SK-N-SH treated with all-trans-retinoic acid at 6 μM for 48 hours (cell line): ENCODE measurements at regions not wholly inside any gene's neighbourhood (a gene's known extent, or its start where the extent isn't known, plus 50 kb on each side); places are given as distances from the start of the nearest gene placed in this dataset.

ENCODE experiments used
- CREB5 ChIP-seq: fragments of 250-450 bp; sonication (Bioruptor Pico); IDR thresholded peaks from 2 replicates; pipeline ENCODE4 v1.5.1; 2020; ENCODE audit warnings: low read depth, mild to moderate bottlenecking, moderate library complexity
- GLIS3 ChIP-seq: fragments of 250-450 bp; sonication (Bioruptor Pico); IDR thresholded peaks from 2 replicates; pipeline ENCODE4 v1.5.0; 2020; ENCODE audit warnings: mild to moderate bottlenecking, moderate library complexity
- PPARA ChIP-seq: fragments of 250-450 bp; sonication (Bioruptor Pico); IDR thresholded peaks from 2 replicates; pipeline ENCODE4 v1.5.0; 2020; ENCODE audit warnings: mild to moderate bottlenecking, borderline replicate concordance
- RARB ChIP-seq: fragments of 250-450 bp; sonication (Bioruptor Pico); IDR thresholded peaks from 2 replicates; pipeline ENCODE4 v1.8.0; 2021; ENCODE audit warnings: mild to moderate bottlenecking, moderate library complexity
- ZFP3 ChIP-seq: fragments of 250-450 bp; sonication (Bioruptor Pico); IDR thresholded peaks from 2 replicates; pipeline ENCODE4 v1.5.0; 2020; ENCODE audit warnings: mild to moderate bottlenecking, moderate library complexity
- ZFP30 ChIP-seq: fragments of 450-650 bp; formaldehyde crosslinking; IDR thresholded peaks from 2 replicates; pipeline ENCODE4 v1.5.0; 2022; ENCODE audit warnings: mild to moderate bottlenecking, moderate library complexity
- TF ChIP-seq, protein P1 (sequence below): fragments of 250-450 bp; sonication (Bioruptor Pico); IDR thresholded peaks from 2 replicates; pipeline ENCODE4 v1.8.0; 2020; ENCODE audit warnings: mild to moderate bottlenecking, moderate library complexity, borderline replicate concordance

GRCh38 chr6:125598422-125598821 is 151.0 kb upstream of the HEY2 start:
- TF ChIP-seq, protein P1, sequence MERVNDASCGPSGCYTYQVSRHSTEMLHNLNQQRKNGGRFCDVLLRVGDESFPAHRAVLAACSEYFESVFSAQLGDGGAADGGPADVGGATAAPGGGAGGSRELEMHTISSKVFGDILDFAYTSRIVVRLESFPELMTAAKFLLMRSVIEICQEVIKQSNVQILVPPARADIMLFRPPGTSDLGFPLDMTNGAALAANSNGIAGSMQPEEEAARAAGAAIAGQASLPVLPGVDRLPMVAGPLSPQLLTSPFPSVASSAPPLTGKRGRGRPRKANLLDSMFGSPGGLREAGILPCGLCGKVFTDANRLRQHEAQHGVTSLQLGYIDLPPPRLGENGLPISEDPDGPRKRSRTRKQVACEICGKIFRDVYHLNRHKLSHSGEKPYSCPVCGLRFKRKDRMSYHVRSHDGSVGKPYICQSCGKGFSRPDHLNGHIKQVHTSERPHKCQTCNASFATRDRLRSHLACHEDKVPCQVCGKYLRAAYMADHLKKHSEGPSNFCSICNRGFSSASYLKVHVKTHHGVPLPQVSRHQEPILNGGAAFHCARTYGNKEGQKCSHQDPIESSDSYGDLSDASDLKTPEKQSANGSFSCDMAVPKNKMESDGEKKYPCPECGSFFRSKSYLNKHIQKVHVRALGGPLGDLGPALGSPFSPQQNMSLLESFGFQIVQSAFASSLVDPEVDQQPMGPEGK (CRISPR knock-in tag): no peak
- TF ChIP-seq CREB5: no peak
- no peak for TF ChIP-seq GLIS3 (CRISPR knock-in tag)
- no peak for TF ChIP-seq ZFP3
- no peak for TF ChIP-seq RARB
- no peak for TF ChIP-seq PPARA (CRISPR knock-in tag)
- TF ChIP-seq ZFP30 (CRISPR knock-in tag): no peak
